ENCODE measurements at regions not wholly inside any gene's neighbourhood (a gene's known extent, or its start where the extent isn't known, plus 50 kb on each side); places are given as distances from the start of the nearest gene placed in this dataset.
"Not testable (repeated sequence)": the region's sequence is repeated elsewhere in the genome, so short reads cannot be mapped to it uniquely, and the experiment has no call there.

GRCh38 chr10:106384496-106384895 is 780.0 kb downstream of the SORCS1 start:
- no peak for DNase-seq (ENCODE audit: low spot score)

GRCh38 chr10:106380706-106381105 is 783.8 kb downstream of the SORCS1 start:
- no peak for DNase-seq (ENCODE audit: low spot score)

- peak; percentile 7 for DNase-seq (ENCODE audit: low spot score)
Measured at GRCh38 chr10:106378251-106378650, 786.3 kb downstream of the SORCS1 start.

GRCh38 chr10:106370751-106371150 is 793.8 kb downstream of the SORCS1 start:
- no peak for DNase-seq (ENCODE audit: low spot score)

- DNase-seq (ENCODE audit: low spot score) = no peak
Measured at GRCh38 chr10:106360870-106361269, 803.6 kb downstream of the SORCS1 start.

- peak; percentile 44 for DNase-seq (ENCODE audit: low spot score)
Measured at GRCh38 chr10:106355450-106355849, 809.1 kb downstream of the SORCS1 start.

GRCh38 chr10:106348933-106349332 is 815.6 kb downstream of the SORCS1 start:
- DNase-seq (ENCODE audit: low spot score) = no peak

- no peak for DNase-seq (ENCODE audit: low spot score)
Measured at GRCh38 chr10:106347547-106347946, 817.0 kb downstream of the SORCS1 start.

- not testable (repeated sequence) for DNase-seq (ENCODE audit: low spot score)
Measured at GRCh38 chr10:106343539-106343938, 821.0 kb downstream of the SORCS1 start.

GRCh38 chr10:106341356-106341755 is 823.1 kb downstream of the SORCS1 start:
- DNase-seq (ENCODE audit: low spot score) = no peak

- no peak for DNase-seq (ENCODE audit: low spot score)
Measured at GRCh38 chr10:106338486-106338885, 826.0 kb downstream of the SORCS1 start.

- DNase-seq (ENCODE audit: low spot score) = no peak
Measured at GRCh38 chr10:106336874-106337273, 827.6 kb downstream of the SORCS1 start.

GRCh38 chr10:106327747-106328146 is 836.8 kb downstream of the SORCS1 start:
- no peak for DNase-seq (ENCODE audit: low spot score)

GRCh38 chr10:106320876-106321275 is 843.6 kb downstream of the SORCS1 start:
- DNase-seq (ENCODE audit: low spot score) = no peak

- no peak for DNase-seq (ENCODE audit: low spot score)
Measured at GRCh38 chr10:106320078-106320477, 844.4 kb downstream of the SORCS1 start.

GRCh38 chr10:106317554-106317953 is 847.0 kb downstream of the SORCS1 start:
- DNase-seq (ENCODE audit: low spot score) = no peak

GRCh38 chr10:106313041-106313440 is 851.5 kb downstream of the SORCS1 start:
- DNase-seq (ENCODE audit: low spot score) = no peak

GRCh38 chr10:106312087-106312486 is 852.4 kb downstream of the SORCS1 start:
- DNase-seq (ENCODE audit: low spot score) = no peak

- DNase-seq (ENCODE audit: low spot score) = no peak
Measured at GRCh38 chr10:106311590-106311989, 852.9 kb downstream of the SORCS1 start.

GRCh38 chr10:106310596-106310995 is 853.9 kb downstream of the SORCS1 start:
- no peak for DNase-seq (ENCODE audit: low spot score)

- DNase-seq (ENCODE audit: low spot score) = no peak
Measured at GRCh38 chr10:106309376-106309775, 855.1 kb downstream of the SORCS1 start.

GRCh38 chr10:106308284-106308683 is 856.2 kb downstream of the SORCS1 start:
- no peak for DNase-seq (ENCODE audit: low spot score)

- no peak for DNase-seq (ENCODE audit: low spot score)
Measured at GRCh38 chr10:106304056-106304455, 860.5 kb downstream of the SORCS1 start.

GRCh38 chr10:106302961-106303360 is 861.5 kb downstream of the SORCS1 start:
- no peak for DNase-seq (ENCODE audit: low spot score)

GRCh38 chr10:106301146-106301545 is 863.4 kb downstream of the SORCS1 start:
- DNase-seq (ENCODE audit: low spot score) = no peak

All from NAMALWA (cell line).